Activated CD4-positive, CD25-positive, alpha-beta regulatory T cell treated with anti-CD3 and anti-CD28 coated beads, Interleukin-2, amount 50 U/mL, for 16 hours (primary cell): ENCODE measurements at regions not wholly inside any gene's neighbourhood (a gene's known extent, or its start where the extent isn't known, plus 50 kb on each side); places are given as distances from the start of the nearest gene placed in this dataset.

ENCODE experiments used
- DNase-seq: peaks from one replicate; pipeline ENCODE4 v3.0.0-alpha.2; 2020; ENCODE audit warnings: low read depth, low spot score

GRCh38 chr20:41951615-41952014 is 333.4 kb upstream of the CHD6 start:
- no peak for DNase-seq

- DNase-seq: no peak
These were observed 321.5 kb upstream of the CHD6 start for GRCh38 chr20:41939659-41940058.

- DNase-seq: no peak
These were observed 320.2 kb upstream of the CHD6 start for GRCh38 chr20:41938353-41938752.

GRCh38 chr20:41935259-41935791 is 317.1 kb upstream of the CHD6 start:
- no peak for DNase-seq

- no peak for DNase-seq
These were observed 314.3 kb upstream of the CHD6 start for GRCh38 chr20:41932431-41932830.

- DNase-seq: no peak
These were observed 309.5 kb upstream of the CHD6 start for GRCh38 chr20:41927655-41928054.

GRCh38 chr20:41927189-41927588 is 309.0 kb upstream of the CHD6 start:
- no peak for DNase-seq

- DNase-seq: no peak
These were observed 307.3 kb upstream of the CHD6 start for GRCh38 chr20:41925476-41925875.

- DNase-seq: no peak
These were observed 305.4 kb upstream of the CHD6 start for GRCh38 chr20:41923624-41924023.

GRCh38 chr20:41913146-41913545 is 295.0 kb upstream of the CHD6 start:
- DNase-seq: no peak

- no peak for DNase-seq
These were observed 292.4 kb upstream of the CHD6 start for GRCh38 chr20:41910558-41910957.

GRCh38 chr20:41905199-41905598 is 287.0 kb upstream of the CHD6 start:
- DNase-seq: no peak

- no peak for DNase-seq
These were observed 285.4 kb upstream of the CHD6 start for GRCh38 chr20:41903586-41903985.

- DNase-seq: no peak
These were observed 284.2 kb upstream of the CHD6 start for GRCh38 chr20:41902346-41902745.

- DNase-seq: no peak
These were observed 282.1 kb upstream of the CHD6 start for GRCh38 chr20:41900201-41900691.

GRCh38 chr20:41897708-41898107 is 279.5 kb upstream of the CHD6 start:
- DNase-seq: no peak

- DNase-seq: no peak
These were observed 277.3 kb upstream of the CHD6 start for GRCh38 chr20:41895241-41896032.

GRCh38 chr20:41894255-41894963 is 276.2 kb upstream of the CHD6 start:
- no peak for DNase-seq

- no peak for DNase-seq
These were observed 273.9 kb upstream of the CHD6 start for GRCh38 chr20:41892031-41892430.

- DNase-seq: no peak
These were observed 271.7 kb upstream of the CHD6 start for GRCh38 chr20:41889844-41890224.

- DNase-seq: no peak
These were observed 271.1 kb upstream of the CHD6 start for GRCh38 chr20:41889126-41889843.

- no peak for DNase-seq
These were observed 270.3 kb upstream of the CHD6 start for GRCh38 chr20:41888434-41888833.
